Astrocyte (in vitro differentiated cells and primary cell): ENCODE measurements at regions not wholly inside any gene's neighbourhood (a gene's known extent, or its start where the extent isn't known, plus 50 kb on each side); places are given as distances from the start of the nearest gene placed in this dataset.

Experiments
- DNase-seq: peaks from one replicate; pipeline ENCODE4 v3.0.0-alpha.2; 2010; ENCODE audit warnings: low read depth
- FAIRE-seq: peaks from 2 replicates; lab custom pipeline; 2011; peaks lifted over from hg19 to GRCh38; lab: Jason Lieb, UNC
- H2AFZ ChIP-seq: 2 replicates; pipeline ENCODE4 v1.6.0; 2012; ENCODE audit warnings: low read depth, low read length, inconsistent platforms
- H3K27ac ChIP-seq: 2 replicates; pipeline ENCODE4 v1.5.1; 2011; ENCODE audit warnings: low read depth, low read length, inconsistent platforms
- H3K27me3 ChIP-seq: 2 replicates; pipeline ENCODE4 v1.6.0; 2011; ENCODE audit warnings: low read length, inconsistent platforms; ENCODE audit not compliant: insufficient read depth
- H3K36me3 ChIP-seq: 2 replicates; pipeline ENCODE4 v1.5.1; 2011; ENCODE audit warnings: low read length, inconsistent platforms; ENCODE audit not compliant: insufficient read depth
- H3K4me1 ChIP-seq: 2 replicates; pipeline ENCODE4 v1.5.1; 2011; ENCODE audit warnings: low read length, inconsistent platforms; ENCODE audit not compliant: insufficient read depth
- H3K4me2 ChIP-seq: 2 replicates; pipeline ENCODE4 v1.6.0; 2012; ENCODE audit warnings: low read length, inconsistent platforms
- H3K4me3 ChIP-seq: 2 replicates; pipeline ENCODE4 v1.5.1; 2011; ENCODE audit warnings: low read depth, mild to moderate bottlenecking, low read length, inconsistent platforms; ENCODE audit not compliant: insufficient read depth
- H3K79me2 ChIP-seq: 2 replicates; pipeline ENCODE4 v1.6.0; 2012; ENCODE audit warnings: mild to moderate bottlenecking, low read length, inconsistent platforms; ENCODE audit not compliant: insufficient read depth
- H3K9ac ChIP-seq: 2 replicates; pipeline ENCODE4 v1.6.0; 2012; ENCODE audit warnings: mild to moderate bottlenecking, low read length, inconsistent platforms
- H3K9me3 ChIP-seq: 2 replicates; pipeline ENCODE4 v1.5.1; 2012; ENCODE audit warnings: low read depth, mild to moderate bottlenecking, low read length, inconsistent platforms; ENCODE audit not compliant: insufficient read depth
- H4K20me1 ChIP-seq: 2 replicates; pipeline ENCODE4 v1.6.0; 2012; ENCODE audit warnings: low read length, inconsistent platforms; ENCODE audit not compliant: insufficient read depth
- H3K27ac Mint-ChIP-seq: one replicate; pipeline ENCODE4 v1.8.0; 2021; ENCODE audit warnings: mild to moderate bottlenecking, mixed read lengths; ENCODE audit not compliant: unreplicated experiment
- H3K27me3 Mint-ChIP-seq: one replicate; pipeline ENCODE4 v1.8.0; 2021; ENCODE audit warnings: low read depth, mixed read lengths; ENCODE audit not compliant: unreplicated experiment
- H3K36me3 Mint-ChIP-seq: one replicate; pipeline ENCODE4 v1.8.0; 2021; ENCODE audit warnings: low read depth, mixed read lengths; ENCODE audit not compliant: unreplicated experiment
- H3K4me1 Mint-ChIP-seq: one replicate; pipeline ENCODE4 v1.8.0; 2021; ENCODE audit warnings: low read depth, mixed read lengths; ENCODE audit not compliant: unreplicated experiment
- H3K4me3 Mint-ChIP-seq: one replicate; pipeline ENCODE4 v1.8.0; 2021; ENCODE audit warnings: mild to moderate bottlenecking, moderate library complexity, mixed read lengths; ENCODE audit not compliant: unreplicated experiment
- H3K9me3 Mint-ChIP-seq: one replicate; pipeline ENCODE4 v1.8.0; 2021; ENCODE audit warnings: mild to moderate bottlenecking, mixed read lengths; ENCODE audit not compliant: unreplicated experiment
- CTCF ChIP-seq: IDR thresholded peaks from 2 replicates; pipeline ENCODE4 v1.5.1; 2011; ENCODE audit warnings: low read depth, mild to moderate bottlenecking, inconsistent platforms, low read length, moderate library complexity; ENCODE audit not compliant: insufficient read depth
- EZH2 ChIP-seq: IDR thresholded peaks from 2 replicates; pipeline ENCODE4 v1.6.1; 2012; ENCODE audit warnings: mild to moderate bottlenecking, low read length, inconsistent platforms; ENCODE audit not compliant: insufficient read depth

GRCh38 chr7:106187613-106188350 lies 75.7 kb upstream of the SYPL1 start:
- no peaks in the 10 kb centered on the region for H3K36me3 ChIP-seq
- H3K4me3 ChIP-seq = no peak overlapping the region
- H3K9ac ChIP-seq = no peak overlapping the region
- Mint-ChIP-seq H3K4me3 (no peak overlapping the region), H3K27ac (no peak overlapping the region), H3K27me3 (no peaks in the 10 kb centered on the region), H3K36me3 (no peaks in the 10 kb centered on the region), H3K4me1 (no peaks in the 10 kb centered on the region), H3K9me3 (peaks cover 2% of the 10 kb centered on the region)
- H3K27me3 ChIP-seq = peaks cover 2% of the 10 kb centered on the region
- DNase-seq = peak; percentile 45
- no peak overlapping the region for H2AFZ ChIP-seq
- TF ChIP-seq EZH2 (no peak), CTCF (no peak)
- no peak overlapping the region for H3K27ac ChIP-seq
- H4K20me1 ChIP-seq = no peaks in the 10 kb centered on the region
- H3K4me1 ChIP-seq = no peaks in the 10 kb centered on the region
- H3K9me3 ChIP-seq = no peaks in the 10 kb centered on the region
- H3K79me2 ChIP-seq = no peaks in the 10 kb centered on the region
- no peak overlapping the region for H3K4me2 ChIP-seq
- no peak for FAIRE-seq

- Histone ChIP-seq H3K9me3 (no peaks in the 10 kb centered on the region), H3K9ac (no peak overlapping the region), H3K4me3 (no peak overlapping the region), H2AFZ (no peak overlapping the region), H4K20me1 (no peaks in the 10 kb centered on the region), H3K36me3 (no peaks in the 10 kb centered on the region), H3K27ac (no peak overlapping the region), H3K79me2 (no peaks in the 10 kb centered on the region), H3K4me2 (no peak overlapping the region), H3K4me1 (no peaks in the 10 kb centered on the region), H3K27me3 (peaks cover 2% of the 10 kb centered on the region)
- H3K4me1 Mint-ChIP-seq = no peaks in the 10 kb centered on the region
- FAIRE-seq = no peak
- no peak for DNase-seq
- no peaks in the 10 kb centered on the region for H3K36me3 Mint-ChIP-seq
- H3K4me3 Mint-ChIP-seq = no peak overlapping the region
- no peak for TF ChIP-seq CTCF
- TF ChIP-seq EZH2 = no peak
- no peak overlapping the region for H3K27ac Mint-ChIP-seq
- peaks cover 4% of the 10 kb centered on the region for H3K27me3 Mint-ChIP-seq
- peaks cover 2% of the 10 kb centered on the region for H3K9me3 Mint-ChIP-seq
Measured at GRCh38 chr7:106185719-106186118, 73.6 kb upstream of the SYPL1 start.

DNA sequence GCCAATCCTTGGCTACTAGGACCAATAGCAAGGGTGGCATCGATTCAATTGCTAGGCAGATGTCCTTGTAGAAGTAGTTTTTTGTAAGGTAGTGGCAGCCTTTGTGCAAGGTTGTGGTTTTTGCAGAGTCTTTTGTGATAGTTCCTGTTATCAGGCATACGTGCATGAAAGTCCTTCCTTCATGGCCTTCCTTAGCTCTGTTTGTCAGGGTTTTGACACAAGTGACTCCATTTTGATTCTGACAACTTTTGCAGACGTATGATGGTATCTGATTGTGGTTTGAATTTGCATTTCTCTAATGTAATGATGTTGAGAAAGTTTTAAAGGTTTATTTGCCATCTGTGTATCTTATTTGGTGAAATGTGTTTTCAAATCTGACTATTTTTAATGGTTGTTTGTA lies 71.8 kb upstream of the SYPL1 start:
- H3K4me3 ChIP-seq = no peak overlapping the region
- H3K9ac ChIP-seq = no peak overlapping the region
- H3K79me2 ChIP-seq = no peaks in the 10 kb centered on the region
- DNase-seq (no peak), FAIRE-seq (no peak)
- H3K4me2 ChIP-seq = no peak overlapping the region
- no peak overlapping the region for H3K27ac ChIP-seq
- Mint-ChIP-seq H3K27me3 (peaks cover 9% of the 10 kb centered on the region), H3K4me1 (no peaks in the 10 kb centered on the region), H3K4me3 (no peak overlapping the region), H3K36me3 (no peaks in the 10 kb centered on the region), H3K27ac (no peak overlapping the region), H3K9me3 (peaks cover 2% of the 10 kb centered on the region)
- no peaks in the 10 kb centered on the region for H3K9me3 ChIP-seq
- no peaks in the 10 kb centered on the region for H3K36me3 ChIP-seq
- H4K20me1 ChIP-seq = no peaks in the 10 kb centered on the region
- H3K27me3 ChIP-seq = no peaks in the 10 kb centered on the region
- H2AFZ ChIP-seq = no peak overlapping the region
- no peak for TF ChIP-seq EZH2
- no peak for TF ChIP-seq CTCF
- no peaks in the 10 kb centered on the region for H3K4me1 ChIP-seq
